ENCODE measurements at regions not wholly inside any gene's neighbourhood (a gene's known extent, or its start where the extent isn't known, plus 50 kb on each side); places are given as distances from the start of the nearest gene placed in this dataset.

GRCh38 chr15:36254426-36254825 lies 325.0 kb upstream of the CDIN1 start:
- TF ChIP-seq CTCF (IDR thresholded peaks at IDR 0.05) (no peak), POLR2A (IDR thresholded peaks at IDR 0.05) (no peak)

Measured in adrenal gland (tissue), 5 donors.